ENCODE measurements at regions not wholly inside any gene's neighbourhood (a gene's known extent, or its start where the extent isn't known, plus 50 kb on each side); places are given as distances from the start of the nearest gene placed in this dataset.
A peak's percentile ranks its signal among the peaks of the same experiment; 100 is the strongest.
"Not testable (repeated sequence)": the region's sequence is repeated elsewhere in the genome, so short reads cannot be mapped to it uniquely, and the experiment has no call there.

DNA sequence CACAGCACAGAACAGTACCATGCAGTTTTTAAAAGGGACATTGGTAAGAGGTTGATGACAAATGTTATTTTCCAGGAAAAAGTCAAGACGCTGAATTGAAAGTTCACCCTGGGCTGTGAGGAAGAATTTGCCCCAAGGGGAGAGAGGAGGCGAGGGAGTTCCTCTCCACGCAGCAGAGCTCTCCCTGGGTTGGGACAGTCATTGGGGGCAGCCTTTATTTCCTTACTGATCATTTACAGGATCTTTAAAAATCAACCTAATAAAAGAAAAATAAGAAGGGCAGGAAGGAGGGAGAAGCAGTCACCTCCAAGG, 49.9 kb upstream of the WNT7B start:
- DNase-seq: no peak

DNA sequence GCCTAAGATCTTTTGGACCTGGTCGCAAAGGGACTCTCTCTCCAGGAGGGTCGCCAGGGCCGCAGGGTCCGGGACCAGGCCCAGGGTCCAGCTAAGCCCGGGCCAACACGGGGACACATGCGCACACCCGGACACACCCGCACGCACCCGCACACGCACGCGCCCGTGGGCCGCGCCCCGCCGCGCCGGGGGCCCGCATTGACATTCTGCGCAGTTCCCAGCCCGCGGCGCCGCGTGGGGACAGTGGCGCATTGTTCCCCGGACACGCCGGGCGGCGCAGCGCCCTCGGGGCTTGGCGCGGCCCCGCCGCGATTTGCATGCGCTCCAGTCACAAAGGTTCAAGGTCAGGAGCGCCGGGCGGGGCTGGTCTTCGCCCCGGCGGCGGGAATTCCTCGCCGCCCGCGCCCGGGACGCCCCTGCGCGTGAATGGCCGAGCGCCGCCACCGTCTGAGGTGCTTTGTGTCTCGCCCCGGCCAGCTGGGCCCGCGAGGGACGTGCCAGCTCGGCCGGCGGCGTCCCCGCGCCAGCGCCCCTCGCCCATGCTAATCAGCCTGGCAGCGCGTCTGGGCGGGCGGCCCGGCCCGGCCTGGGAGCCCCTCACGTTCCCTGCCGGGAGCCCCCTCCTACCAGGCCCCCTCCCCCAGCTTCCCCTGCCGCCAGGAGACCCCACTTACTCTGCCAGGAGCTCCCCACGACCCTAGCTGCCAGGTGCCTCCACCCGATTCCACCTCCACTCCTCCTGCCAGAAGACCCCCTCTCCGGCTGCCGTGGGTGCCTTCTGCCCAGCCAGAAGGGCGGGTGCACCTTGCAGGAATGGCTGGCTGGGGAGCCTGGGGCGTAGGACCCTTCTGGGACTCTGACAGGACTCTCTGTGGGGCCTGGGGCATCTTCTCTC, 50.5 kb upstream of the WNT7B start:
- no peak for DNase-seq

DNA sequence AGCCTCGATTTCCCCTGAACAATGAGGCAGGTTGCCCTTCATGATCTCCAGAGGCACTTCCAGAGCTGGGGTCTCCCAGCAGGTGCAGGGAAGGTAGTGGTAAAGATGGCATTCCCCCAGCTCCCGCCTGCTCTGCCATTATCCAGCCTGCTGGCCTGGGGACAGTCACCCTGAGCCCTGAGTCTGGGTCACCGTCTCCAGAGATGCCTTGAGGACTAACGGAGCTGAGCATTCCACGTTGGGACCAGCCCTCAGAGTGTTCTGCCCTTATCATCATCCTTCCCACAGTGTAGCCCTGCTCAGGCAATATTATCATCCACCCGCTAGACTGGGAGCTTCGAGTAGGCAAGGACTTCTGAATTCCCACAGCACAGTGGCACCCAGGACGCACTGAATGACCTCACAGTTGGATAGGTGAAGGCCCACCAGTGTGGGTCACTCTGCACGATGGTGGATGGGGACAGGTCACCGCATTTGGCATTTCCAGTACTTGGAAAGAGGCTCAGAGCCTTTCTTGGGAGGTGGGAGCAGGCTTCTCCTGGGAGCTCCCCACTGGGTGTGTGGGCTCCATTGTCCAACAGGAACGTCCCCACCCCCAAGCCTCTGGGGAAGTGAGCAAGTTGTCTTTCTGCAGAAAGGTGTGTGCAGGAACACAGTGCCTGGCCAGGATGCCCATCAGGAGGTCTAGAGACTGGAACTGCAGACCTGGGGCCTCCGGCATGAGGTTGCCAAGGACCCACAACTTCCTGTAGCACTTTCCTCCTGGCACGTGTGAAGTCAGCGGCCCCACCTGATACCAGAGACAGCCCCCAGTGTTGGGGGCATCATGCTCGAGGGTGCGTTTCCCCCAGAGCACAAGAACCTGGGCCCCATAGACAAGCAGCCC, 51.4 kb upstream of the WNT7B start:
- no peak for DNase-seq

DNA sequence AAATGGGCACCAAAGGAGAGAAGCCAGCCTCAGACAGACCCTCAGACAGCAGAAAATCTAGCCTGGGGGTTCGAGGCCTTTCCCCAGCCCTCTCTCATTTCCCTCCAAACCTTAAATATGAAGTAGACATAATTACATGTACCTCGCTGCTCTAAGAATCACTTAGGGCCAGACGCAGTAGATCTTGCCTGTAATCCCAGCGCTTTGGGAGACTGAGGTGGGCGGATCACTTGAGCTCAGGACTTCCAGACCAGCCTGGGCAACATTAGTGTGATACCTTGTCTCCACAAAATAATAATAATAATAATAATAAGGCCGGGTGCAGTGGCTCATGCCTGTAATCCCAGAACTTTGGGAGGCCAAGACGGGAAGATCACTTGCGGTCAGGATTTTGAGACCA, 52.1 kb upstream of the WNT7B start:
- no peak for DNase-seq

DNA sequence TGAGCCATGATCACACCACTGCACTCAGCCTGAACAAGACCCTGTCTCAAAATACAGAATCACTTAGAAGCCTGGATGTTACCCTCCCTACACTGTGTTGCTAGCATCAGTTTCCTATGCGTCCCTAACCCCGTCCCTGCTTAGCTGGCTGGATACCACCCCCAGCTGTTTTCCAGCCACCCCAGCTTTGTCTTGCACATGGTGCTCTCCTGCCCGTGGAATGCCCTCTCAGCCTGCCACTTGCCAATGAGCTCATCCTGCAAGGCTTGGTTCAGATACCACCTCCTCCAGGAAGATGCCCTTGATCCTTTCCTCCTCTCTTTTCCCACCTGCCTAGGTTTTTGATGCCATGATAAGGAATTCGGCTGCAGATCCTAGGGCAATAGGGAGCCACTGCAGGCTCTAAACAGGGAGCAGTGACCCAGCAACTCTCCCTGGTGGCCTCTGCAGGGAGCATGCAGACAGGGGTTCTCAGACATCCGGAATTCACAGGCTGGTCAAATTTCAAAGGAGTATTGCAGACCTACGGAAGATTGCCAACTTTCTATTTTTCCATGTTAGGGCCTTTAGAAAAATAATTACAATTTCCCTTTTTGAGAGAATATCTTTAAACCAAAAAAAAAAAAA, 52.7 kb upstream of the WNT7B start:
- DNase-seq: no peak

DNA sequence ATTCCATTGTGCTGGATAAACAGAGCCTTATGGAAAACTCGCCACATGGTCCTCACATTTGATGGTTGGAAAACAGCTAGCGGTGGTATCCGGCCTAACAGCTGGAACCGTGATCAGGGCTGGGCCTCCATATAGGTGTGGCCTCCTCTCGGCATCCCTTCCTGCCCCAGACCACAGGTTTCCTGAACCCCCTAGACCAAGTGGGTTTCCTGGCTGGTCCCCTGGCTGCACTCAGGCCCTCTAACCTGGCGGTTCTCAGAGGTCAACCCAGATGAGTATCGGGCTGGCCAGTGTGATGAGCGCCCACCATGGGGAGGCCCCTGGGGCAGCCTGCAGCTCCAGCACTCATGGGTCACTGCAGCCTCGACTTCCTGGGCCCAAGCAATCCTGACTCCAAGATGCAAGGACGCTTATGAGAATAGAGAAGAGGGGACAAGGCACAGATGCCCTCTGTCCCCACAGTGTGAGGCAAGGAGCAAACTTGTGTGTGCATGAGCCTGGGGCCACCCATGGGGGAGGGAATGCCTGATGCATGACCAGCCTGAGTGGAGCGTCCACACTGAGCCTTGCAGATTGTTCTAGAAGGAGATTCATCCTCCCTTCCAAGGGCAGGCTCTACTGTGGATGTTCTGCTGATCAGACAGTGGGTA, 53.4 kb upstream of the WNT7B start:
- no peak for DNase-seq

DNA sequence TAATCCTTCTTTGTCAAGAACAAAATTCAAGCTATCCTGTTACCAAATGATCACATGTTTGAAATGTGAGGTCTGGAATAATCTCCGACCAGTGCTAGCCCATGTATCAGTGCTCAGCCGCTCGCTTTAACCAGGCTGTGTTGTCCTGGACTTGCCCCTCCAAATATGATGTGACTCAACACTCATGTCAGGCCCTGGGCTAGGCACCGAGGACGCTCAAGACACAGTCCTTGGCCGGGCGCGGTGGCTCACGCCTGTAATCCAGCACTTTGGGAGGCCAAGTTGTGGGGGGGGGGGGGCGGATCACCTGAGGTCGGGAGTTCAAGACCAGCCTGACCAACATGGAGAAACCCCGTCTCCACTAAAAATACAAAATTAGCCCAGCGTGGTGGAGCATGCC, 54.1 kb upstream of the WNT7B start:
- no peak for DNase-seq

DNA sequence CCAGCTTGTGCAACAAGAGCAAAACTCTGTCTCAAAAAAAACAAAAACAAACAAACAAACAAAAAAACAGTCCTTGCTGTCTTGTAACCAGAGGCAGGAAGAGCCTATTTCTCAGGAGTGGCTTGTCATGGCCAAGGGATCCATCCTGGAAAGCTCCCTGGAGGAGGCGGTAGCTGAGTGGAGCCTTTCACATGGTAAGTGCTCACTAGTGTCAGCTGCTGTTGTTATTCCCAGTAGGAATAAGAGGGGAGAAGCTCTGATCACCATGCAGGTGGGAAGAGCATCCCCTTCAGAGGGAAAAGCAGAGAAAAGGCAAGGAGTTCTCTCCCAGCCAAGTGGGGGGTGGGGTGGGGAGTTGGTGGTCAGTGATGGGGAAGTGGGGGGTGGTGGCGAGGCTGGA, 54.6 kb upstream of the WNT7B start:
- DNase-seq: no peak

DNA sequence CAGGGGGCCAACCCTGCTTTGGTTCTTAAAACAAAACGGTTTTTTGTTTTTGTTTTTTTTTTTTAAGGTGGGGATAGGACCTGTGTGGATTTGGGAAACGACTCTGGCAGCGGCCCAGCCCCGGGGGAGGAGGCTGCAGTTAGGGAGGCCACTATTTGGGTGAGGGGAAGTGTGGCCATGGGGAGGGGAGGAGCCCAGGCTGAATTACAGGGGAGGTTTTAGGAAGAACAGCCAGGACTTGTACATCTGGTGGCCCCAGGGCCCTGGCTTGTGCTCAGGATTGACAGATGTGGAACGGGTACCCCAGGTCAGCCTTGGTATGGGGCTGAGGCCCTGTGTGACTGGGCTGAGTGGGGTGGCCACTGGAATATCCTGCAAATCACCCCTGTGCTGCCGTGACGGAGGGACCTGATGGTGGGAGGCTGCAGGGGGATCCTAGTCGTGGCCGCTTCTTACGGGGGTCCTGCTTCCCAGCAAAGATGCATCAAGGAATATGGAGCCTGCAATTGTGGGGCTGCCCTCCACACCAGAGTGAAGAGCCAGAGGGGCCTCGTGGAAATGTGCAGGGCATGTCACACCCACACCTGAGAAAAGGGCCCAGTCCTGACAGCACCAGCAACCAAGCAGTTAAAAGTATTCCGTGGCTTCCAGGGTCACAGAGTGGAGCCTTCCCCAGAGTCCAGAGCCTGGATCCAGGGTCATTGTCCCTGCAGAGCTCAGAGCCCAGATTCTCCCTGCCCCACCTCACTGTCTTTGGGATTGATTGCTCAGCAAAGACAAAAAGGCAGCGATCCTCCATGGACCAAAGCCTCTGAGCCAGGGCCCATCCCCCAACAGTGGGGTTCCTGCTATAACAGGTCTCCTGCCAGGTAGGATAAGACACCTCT, 55.2 kb upstream of the WNT7B start:
- no peak for DNase-seq

DNA sequence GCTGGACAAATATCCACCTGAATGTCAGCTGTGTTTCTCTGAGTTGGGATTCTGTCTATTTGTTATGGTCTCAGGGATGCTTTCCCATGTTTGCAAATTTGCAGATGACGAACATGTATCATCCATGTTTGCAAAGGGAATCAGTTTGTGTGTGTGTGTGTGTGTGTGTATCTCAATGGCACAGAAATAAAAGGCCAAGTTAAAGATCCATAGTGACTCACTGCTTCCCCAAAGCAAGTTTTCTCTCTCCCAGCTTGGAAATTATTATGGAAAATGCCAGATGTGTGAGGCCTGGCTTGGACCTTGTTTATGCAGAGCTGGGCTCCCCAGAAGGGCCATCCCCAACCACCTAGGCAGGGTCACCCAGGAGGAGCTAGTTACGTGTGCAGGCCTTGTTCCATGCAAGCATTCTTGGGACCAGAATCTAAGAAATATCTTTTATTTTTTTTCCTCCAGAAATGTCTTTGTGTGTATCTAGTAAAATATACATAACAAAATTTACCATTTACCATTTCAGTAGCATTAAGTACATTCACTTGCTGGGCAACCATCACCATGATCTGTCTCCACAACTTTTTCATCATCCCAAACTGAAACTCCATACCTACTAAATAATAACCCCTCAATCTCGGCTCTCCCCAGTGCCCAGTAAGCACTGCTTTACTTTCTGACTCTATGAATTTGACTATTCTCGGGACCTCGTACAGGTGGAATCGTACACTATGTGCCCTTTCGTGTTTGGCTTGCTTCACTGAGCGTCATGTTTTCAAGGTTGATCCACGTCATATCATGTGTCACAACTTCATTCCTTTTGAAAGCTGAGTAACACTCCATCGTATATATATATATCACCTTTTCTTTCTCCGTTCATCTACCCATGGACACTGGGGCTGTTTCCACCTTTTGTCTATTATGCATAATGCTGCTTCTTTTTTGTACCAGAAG, 56.6 kb upstream of the WNT7B start:
- no peak for DNase-seq

DNA sequence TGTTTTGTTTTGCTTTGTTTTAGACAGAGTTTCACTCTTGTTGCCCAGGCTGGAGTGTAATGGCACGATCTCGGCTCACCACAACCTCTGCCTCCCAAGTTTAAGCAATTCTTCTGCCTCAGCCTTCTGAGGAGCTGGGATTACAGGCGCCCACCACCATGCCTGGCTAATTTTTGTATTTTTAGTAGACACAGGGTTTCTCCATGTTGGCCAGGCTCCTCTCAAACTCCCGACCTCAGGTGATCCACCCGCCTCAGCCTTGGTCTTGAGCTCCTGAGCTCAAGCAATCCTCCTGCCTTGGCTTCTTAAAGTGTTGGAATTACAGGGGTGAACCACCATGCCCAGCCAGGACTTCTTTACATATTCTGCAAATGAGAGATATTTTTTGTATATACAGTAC, 57.5 kb upstream of the WNT7B start:
- DNase-seq: not testable (repeated sequence)

DNA sequence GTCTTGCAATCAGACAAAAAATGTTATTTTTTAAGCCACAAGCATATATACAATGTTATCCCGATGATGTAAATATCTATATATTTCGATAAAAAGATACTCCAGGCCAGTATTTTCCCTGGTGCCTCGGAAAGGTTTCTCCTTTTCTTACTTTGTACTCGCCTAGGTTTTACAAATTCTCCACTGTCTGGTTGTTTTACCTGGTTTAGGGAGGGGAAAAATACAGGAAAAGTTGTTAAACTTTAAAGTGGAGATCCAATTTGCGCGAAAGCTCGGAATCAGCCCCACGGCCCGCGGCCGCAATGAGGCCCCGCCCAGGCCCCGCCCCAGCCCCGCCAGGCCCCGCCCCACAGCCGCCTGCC, 58.4 kb upstream of the WNT7B start:
- DNase-seq: no peak

DNA sequence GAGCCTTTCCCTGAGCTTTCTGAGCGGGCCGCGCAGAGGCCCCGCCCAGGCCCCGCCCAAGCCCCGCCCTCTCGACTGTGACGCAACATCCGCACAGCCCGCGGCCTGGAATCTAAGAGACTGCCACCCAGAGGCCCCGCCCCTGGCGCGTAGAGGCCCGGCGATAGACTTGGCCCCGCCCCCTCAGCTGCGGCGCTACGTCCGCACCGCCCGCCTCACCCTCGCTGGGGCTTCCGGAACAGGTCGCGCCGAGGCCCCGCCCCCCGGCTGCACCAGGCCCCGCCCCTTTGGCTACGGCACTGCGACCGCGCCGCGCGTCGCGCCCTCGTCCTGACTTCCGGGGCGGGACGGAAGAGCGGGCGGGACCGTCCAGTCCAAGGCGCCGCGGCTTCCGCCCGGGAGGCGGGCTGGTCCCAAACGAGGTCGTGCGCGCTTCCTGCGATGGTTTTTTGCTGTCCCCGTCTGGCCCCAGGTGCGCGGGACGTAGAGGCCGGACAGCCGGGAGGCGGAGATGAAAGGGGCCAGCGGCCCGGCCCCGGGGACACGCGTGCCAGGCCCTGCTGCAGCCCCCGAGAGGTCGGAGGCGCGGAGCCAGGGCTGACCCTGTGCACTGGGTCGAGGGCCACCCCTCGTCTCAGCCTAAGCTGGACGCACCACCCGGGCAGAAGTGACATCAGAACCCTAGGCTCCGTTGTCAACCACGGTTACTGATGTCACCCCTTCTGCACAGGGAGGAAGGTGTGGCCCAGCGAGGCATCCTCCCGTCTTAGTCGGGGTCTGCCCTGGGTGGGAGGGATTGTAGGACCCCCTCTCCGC, 59.0 kb upstream of the WNT7B start:
- peak; percentile 99 for DNase-seq

DNA sequence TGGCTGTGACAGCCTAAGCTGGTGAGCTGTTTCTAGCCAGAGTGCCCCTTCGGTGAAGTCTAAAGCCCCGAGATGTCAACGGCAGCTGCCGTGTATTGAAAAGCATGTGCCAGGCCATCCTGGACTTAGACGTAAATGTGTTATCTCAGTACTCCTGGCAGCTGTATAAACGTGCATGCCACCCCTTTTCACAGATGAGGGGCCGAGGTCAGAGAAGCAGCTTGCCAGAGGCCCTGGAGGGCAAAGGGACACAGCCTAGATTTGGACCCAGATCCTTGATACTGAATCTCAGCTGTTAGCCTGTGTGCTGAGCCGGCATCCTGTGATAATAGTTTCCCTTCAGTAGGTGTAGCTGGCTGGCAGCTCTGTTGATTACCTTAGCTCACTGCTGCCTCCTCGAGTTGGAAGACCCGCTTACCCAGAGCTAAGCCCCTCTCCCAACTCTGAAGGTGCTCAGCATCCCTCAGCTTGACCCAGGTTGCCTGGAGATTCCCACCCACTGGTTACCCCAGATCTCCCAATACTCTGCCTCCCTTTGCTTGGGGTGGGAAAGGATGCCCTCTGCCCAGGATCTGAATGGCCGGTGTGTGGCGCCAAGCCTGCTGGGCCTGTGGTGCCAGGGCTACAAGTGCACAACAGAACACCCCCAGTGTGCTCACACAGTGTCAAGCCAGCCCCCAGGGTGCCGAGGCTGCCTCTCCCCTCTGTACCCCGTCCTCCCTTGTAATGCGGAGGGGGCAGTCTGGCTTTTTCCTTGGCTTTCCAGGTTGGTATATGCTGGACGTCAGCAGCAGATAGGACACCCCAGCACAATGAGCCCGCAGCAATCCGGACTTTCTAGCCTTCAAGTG, 59.8 kb upstream of the WNT7B start:
- peak; percentile 22 for DNase-seq

DNA sequence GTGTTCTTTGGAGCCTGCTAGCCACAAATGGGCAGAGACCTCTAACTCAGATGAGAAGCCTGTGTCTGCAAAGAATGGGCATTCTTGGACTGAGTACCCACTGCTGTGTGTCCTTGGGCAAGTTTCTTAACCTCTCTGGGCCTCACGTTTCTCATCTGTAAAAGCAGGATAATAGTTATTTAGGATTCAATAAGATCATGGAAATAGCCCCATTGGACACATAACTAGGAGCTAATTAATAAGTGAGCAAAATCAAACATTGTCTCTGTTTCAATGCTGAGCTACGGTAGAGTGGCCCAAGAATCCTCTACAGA, 61.2 kb upstream of the WNT7B start:
- no peak for DNase-seq

DNA sequence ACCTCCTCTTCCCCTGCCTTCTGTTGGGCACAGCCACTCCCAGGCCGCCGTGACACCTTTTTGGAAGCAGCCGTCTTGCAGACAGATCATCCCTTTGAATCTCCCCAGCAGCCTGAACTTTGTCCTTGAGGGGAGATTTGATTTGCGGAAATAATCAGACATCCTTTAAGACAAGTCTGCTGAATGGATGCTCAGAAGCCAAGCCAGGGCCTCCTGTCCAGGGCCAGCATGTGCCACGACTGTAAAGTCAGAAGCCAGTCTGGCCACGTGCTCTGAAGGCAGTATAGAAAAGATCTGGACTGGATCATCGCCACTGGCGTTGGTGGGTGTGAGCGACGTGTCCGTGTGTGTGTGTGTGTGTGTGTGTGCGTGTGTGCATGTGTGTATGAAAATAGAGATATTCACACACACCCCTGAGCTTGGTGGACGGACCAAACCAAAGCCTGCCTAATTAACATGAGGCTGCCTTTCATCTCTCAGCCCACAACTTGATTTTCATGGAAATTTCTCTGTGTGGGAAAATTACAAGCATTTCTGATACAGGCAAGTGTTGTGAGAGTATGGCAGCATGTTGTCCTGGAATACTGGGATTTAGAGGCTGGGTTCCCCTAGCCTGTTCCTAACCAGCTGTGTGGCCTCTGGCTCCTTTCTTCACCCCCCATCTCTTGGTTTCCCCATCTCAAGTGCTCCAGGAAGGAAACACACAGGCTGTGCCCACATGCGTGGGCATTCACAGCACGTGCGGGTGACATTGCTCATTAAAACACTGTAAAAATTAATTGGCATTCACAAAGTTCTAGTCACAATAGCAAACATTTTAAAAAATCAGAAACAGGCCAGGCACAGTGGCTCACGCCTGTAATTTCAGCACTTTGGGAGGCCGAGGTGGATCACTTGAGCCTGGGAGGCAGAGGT, 61.8 kb upstream of the WNT7B start:
- no peak for DNase-seq

DNA sequence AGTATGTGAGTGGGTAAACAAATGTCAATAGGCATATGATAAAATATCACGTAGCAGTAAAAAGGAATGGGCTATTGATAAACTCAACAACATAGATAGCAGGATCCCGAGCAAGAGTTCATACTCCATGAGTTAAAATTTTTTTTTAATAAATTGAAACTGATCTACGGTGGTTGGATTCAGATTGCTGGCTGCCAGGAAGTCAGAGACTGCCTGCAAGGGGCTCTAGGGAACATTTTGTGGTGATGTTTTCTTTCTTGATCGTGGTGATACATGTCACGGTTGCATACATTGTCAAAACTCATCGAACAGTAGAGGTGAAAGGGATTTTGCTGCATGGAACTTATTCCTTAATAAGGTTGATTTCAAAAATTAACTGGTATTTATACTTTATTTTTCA, 62.6 kb upstream of the WNT7B start:
- no peak for DNase-seq
